SK-N-SH treated with all-trans-retinoic acid at 6 μM for 48 hours (cell line): ENCODE measurements at regions not wholly inside any gene's neighbourhood (a gene's known extent, or its start where the extent isn't known, plus 50 kb on each side); places are given as distances from the start of the nearest gene placed in this dataset.
"Not testable (repeated sequence)": the region's sequence is repeated elsewhere in the genome, so short reads cannot be mapped to it uniquely, and the experiment has no call there.

ENCODE experiments used
- ATAC-seq: fragments of 200-7000 bp; cut with Tn5 transposase; 3 replicates; pipeline ENCODE4 v1.9.1; 2020; ENCODE audit warnings: mild to moderate bottlenecking, moderate library complexity
- ARNTL ChIP-seq: fragments of 450-650 bp; formaldehyde crosslinking; IDR thresholded peaks from 2 replicates; pipeline ENCODE4 v1.5.0; 2020; ENCODE audit warnings: low read depth, mild to moderate bottlenecking, moderate library complexity, borderline replicate concordance
- ESRRG ChIP-seq: fragments of 250-450 bp; sonication (Bioruptor Pico); IDR thresholded peaks from 2 replicates; pipeline ENCODE4 v1.6.1; 2021; ENCODE audit warnings: mild to moderate bottlenecking
- GLIS3 ChIP-seq: fragments of 250-450 bp; sonication (Bioruptor Pico); IDR thresholded peaks from 2 replicates; pipeline ENCODE4 v1.5.0; 2020; ENCODE audit warnings: mild to moderate bottlenecking, moderate library complexity
- ISL1 ChIP-seq: fragments of 250-450 bp; sonication (Bioruptor Pico); IDR thresholded peaks from 2 replicates; pipeline ENCODE4 v2.1.2; 2022; ENCODE audit warnings: mild to moderate bottlenecking, moderate library complexity
- PATZ1 ChIP-seq: fragments of 250-450 bp; sonication (Bioruptor Pico); IDR thresholded peaks from 2 replicates; pipeline ENCODE4 v1.8.0; 2020; ENCODE audit warnings: mild to moderate bottlenecking, moderate library complexity, borderline replicate concordance
- POU6F1 ChIP-seq: fragments of 250-450 bp; sonication (Bioruptor Pico); IDR thresholded peaks from 2 replicates; pipeline ENCODE4 v1.8.0; 2021; ENCODE audit warnings: low read depth, mild to moderate bottlenecking, moderate library complexity, borderline replicate concordance
- PPARA ChIP-seq: fragments of 250-450 bp; sonication (Bioruptor Pico); IDR thresholded peaks from 2 replicates; pipeline ENCODE4 v1.5.0; 2020; ENCODE audit warnings: mild to moderate bottlenecking, borderline replicate concordance
- RARB ChIP-seq: fragments of 250-450 bp; sonication (Bioruptor Pico); IDR thresholded peaks from 2 replicates; pipeline ENCODE4 v1.8.0; 2021; ENCODE audit warnings: mild to moderate bottlenecking, moderate library complexity
- TOX ChIP-seq: fragments of 250-450 bp; sonication (Bioruptor Pico); IDR thresholded peaks from 2 replicates; pipeline ENCODE4 v1.8.0; 2021; ENCODE audit warnings: mild to moderate bottlenecking, moderate library complexity, borderline replicate concordance
- ZC3H10 ChIP-seq: fragments of 250-450 bp; sonication (Bioruptor Pico); IDR thresholded peaks from 2 replicates; pipeline ENCODE4 v1.5.1; 2021; ENCODE audit warnings: mild to moderate bottlenecking, moderate library complexity
- ZFP3 ChIP-seq: fragments of 250-450 bp; sonication (Bioruptor Pico); IDR thresholded peaks from 2 replicates; pipeline ENCODE4 v1.5.0; 2020; ENCODE audit warnings: mild to moderate bottlenecking, moderate library complexity
- ZNF565 ChIP-seq: fragments of 450-650 bp; formaldehyde crosslinking; conservative IDR thresholded peaks from 2 replicates; pipeline ENCODE4 v1.5.0; 2020; ENCODE audit warnings: low read depth, mild to moderate bottlenecking, moderate library complexity
- ZNF8 ChIP-seq: fragments of 450-650 bp; formaldehyde crosslinking; IDR thresholded peaks from 2 replicates; pipeline ENCODE4 v1.5.0; 2020; ENCODE audit warnings: mild to moderate bottlenecking, moderate library complexity
- TF ChIP-seq, protein P1 (sequence below): fragments of 250-450 bp; sonication (Bioruptor Pico); IDR thresholded peaks from 2 replicates; pipeline ENCODE4 v1.5.0; 2020; ENCODE audit warnings: mild to moderate bottlenecking, moderate library complexity

GRCh38 chr4:75422998-75423397 is 91.2 kb downstream of the RCHY1 start:
- no peak for ATAC-seq
- TF ChIP-seq, protein P1, sequence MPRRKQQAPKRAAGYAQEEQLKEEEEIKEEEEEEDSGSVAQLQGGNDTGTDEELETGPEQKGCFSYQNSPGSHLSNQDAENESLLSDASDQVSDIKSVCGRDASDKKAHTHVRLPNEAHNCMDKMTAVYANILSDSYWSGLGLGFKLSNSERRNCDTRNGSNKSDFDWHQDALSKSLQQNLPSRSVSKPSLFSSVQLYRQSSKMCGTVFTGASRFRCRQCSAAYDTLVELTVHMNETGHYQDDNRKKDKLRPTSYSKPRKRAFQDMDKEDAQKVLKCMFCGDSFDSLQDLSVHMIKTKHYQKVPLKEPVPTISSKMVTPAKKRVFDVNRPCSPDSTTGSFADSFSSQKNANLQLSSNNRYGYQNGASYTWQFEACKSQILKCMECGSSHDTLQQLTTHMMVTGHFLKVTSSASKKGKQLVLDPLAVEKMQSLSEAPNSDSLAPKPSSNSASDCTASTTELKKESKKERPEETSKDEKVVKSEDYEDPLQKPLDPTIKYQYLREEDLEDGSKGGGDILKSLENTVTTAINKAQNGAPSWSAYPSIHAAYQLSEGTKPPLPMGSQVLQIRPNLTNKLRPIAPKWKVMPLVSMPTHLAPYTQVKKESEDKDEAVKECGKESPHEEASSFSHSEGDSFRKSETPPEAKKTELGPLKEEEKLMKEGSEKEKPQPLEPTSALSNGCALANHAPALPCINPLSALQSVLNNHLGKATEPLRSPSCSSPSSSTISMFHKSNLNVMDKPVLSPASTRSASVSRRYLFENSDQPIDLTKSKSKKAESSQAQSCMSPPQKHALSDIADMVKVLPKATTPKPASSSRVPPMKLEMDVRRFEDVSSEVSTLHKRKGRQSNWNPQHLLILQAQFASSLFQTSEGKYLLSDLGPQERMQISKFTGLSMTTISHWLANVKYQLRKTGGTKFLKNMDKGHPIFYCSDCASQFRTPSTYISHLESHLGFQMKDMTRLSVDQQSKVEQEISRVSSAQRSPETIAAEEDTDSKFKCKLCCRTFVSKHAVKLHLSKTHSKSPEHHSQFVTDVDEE: no peak
- no peak for TF ChIP-seq ZC3H10 (CRISPR knock-in tag)
- TF ChIP-seq POU6F1 (CRISPR knock-in tag): no peak
- TF ChIP-seq PPARA (CRISPR knock-in tag): no peak

- no peak for ATAC-seq
- TF ChIP-seq ZC3H10 (CRISPR knock-in tag): no peak
Measured at GRCh38 chr4:75412746-75413145, 101.5 kb downstream of the RCHY1 start.

- TF ChIP-seq TOX (CRISPR knock-in tag): no peak
- no peak for TF ChIP-seq ISL1 (CRISPR knock-in tag)
- ATAC-seq: no peak
Measured at GRCh38 chr4:75398501-75398900, 115.7 kb downstream of the RCHY1 start.

- TF ChIP-seq ZNF8 (CRISPR knock-in tag) (no peak), GLIS3 (CRISPR knock-in tag) (no peak), ZNF565 (CRISPR knock-in tag) (no peak), ESRRG (CRISPR knock-in tag) (no peak), POU6F1 (CRISPR knock-in tag) (no peak), RARB (CRISPR knock-in tag) (no peak), PATZ1 (CRISPR knock-in tag) (no peak), ZFP3 (CRISPR knock-in tag) (no peak), ARNTL (CRISPR knock-in tag) (no peak), ZC3H10 (CRISPR knock-in tag) (no peak)
- TF ChIP-seq, protein P1: no peak
Measured at GRCh38 chr4:75391489-75392166, 122.6 kb downstream of the RCHY1 start.

GRCh38 chr4:75386426-75386825 is 127.8 kb downstream of the RCHY1 start:
- not testable (repeated sequence) for ATAC-seq

More at GRCh38 chr4:75391489-75392166, 122.6 kb downstream of the RCHY1 start:
- no peak for ATAC-seq
